Transverse colon (tissue), 3 donors: ENCODE measurements at regions not wholly inside any gene's neighbourhood (a gene's known extent, or its start where the extent isn't known, plus 50 kb on each side); places are given as distances from the start of the nearest gene placed in this dataset.

Experiments used
- CTCF ChIP-seq, 5 experiments: fragments of 200-600 bp in 3 of 5; fragments of 450-650 bp in 2 of 5; sonication (generic) in 3 of 5; IDR thresholded peaks; 1 replicate in 2 of 5; 2 replicates in 3 of 5; pipeline ENCODE4 v1.5.1; 2016 to 2017; ENCODE audit warnings: antibody characterized with exemption in 5 of 5, inconsistent platforms in 3 of 5, mild to moderate bottlenecking in 2 of 5, moderate library complexity in 1 of 5
- POLR2A ChIP-seq: fragments of 450-650 bp; IDR thresholded peaks from one replicate; pipeline ENCODE4 v1.6.1; 2016; ENCODE audit warnings: antibody characterized with exemption, mild to moderate bottlenecking, moderate library complexity

- TF ChIP-seq POLR2A (no peak), CTCF (IDR thresholded peaks at IDR 0.05) (no peak)
These were observed 318.4 kb downstream of the NR2F2 start for GRCh38 chr15:96648866-96649265.
